GM21360 (cell line): ENCODE measurements at regions not wholly inside any gene's neighbourhood (a gene's known extent, or its start where the extent isn't known, plus 50 kb on each side); places are given as distances from the start of the nearest gene placed in this dataset.
"Not testable (repeated sequence)": the region's sequence is repeated elsewhere in the genome, so short reads cannot be mapped to it uniquely, and the experiment has no call there.

Experiments used
- ATAC-seq: cut with Tn5 transposase; IDR thresholded peaks from one replicate; pipeline ENCODE4 v1.9.1; 2021; ENCODE audit warnings: mild to moderate bottlenecking, moderate library complexity; ENCODE audit not compliant: unreplicated experiment

GRCh38 chr14:46147452-46147851, 504.1 kb downstream of the RPL10L start:
- ATAC-seq, result no peak

- ATAC-seq, result no peak
Observed at GRCh38 chr14:46147024-46147423, 504.6 kb downstream of the RPL10L start.

GRCh38 chr14:46140445-46140844, 511.1 kb downstream of the RPL10L start:
- ATAC-seq, result no peak

GRCh38 chr14:46139649-46140048, 511.9 kb downstream of the RPL10L start:
- no peak for ATAC-seq

- ATAC-seq, result no peak
Observed at GRCh38 chr14:46137786-46138185, 513.8 kb downstream of the RPL10L start.

- ATAC-seq, result no peak
Observed at GRCh38 chr14:46136456-46136855, 515.1 kb downstream of the RPL10L start.

GRCh38 chr14:46108228-46108627, 543.4 kb downstream of the RPL10L start:
- no peak for ATAC-seq

GRCh38 chr14:46100901-46101300, 550.7 kb downstream of the RPL10L start:
- ATAC-seq, result not testable (repeated sequence)

- no peak for ATAC-seq
Observed at GRCh38 chr14:46091819-46092218, 559.8 kb downstream of the RPL10L start.

- no peak for ATAC-seq
Observed at GRCh38 chr14:46087604-46088003, 564.0 kb downstream of the RPL10L start.

GRCh38 chr14:46074061-46074460, 577.5 kb downstream of the RPL10L start:
- no peak for ATAC-seq

- ATAC-seq, result no peak
Observed at GRCh38 chr14:46063872-46064271, 587.7 kb downstream of the RPL10L start.

- ATAC-seq, result no peak
Observed at GRCh38 chr14:46058964-46059563, 592.5 kb downstream of the RPL10L start.

- no peak for ATAC-seq
Observed at GRCh38 chr14:46057799-46058198, 593.8 kb downstream of the RPL10L start.

GRCh38 chr14:46054526-46054925, 597.1 kb downstream of the RPL10L start:
- no peak for ATAC-seq

- ATAC-seq, result no peak
Observed at GRCh38 chr14:46053221-46053620, 598.4 kb downstream of the RPL10L start.

- ATAC-seq, result no peak
Observed at GRCh38 chr14:46051796-46052195, 599.8 kb downstream of the RPL10L start.

- ATAC-seq, result no peak
Observed at GRCh38 chr14:46048127-46048526, 603.5 kb downstream of the RPL10L start.

- no peak for ATAC-seq
Observed at GRCh38 chr14:46036099-46036498, 615.5 kb downstream of the RPL10L start.

GRCh38 chr14:46034305-46034704, 617.3 kb downstream of the RPL10L start:
- ATAC-seq, result no peak

- no peak for ATAC-seq
Observed at GRCh38 chr14:46018846-46019420, 632.6 kb downstream of the RPL10L start.

GRCh38 chr14:46008348-46008747, 643.2 kb downstream of the RPL10L start:
- no peak for ATAC-seq

GRCh38 chr14:45998554-45998953, 653.0 kb downstream of the RPL10L start:
- ATAC-seq, result no peak
